Sigmoid colon (tissue), 4 donors: ENCODE measurements at regions not wholly inside any gene's neighbourhood (a gene's known extent, or its start where the extent isn't known, plus 50 kb on each side); places are given as distances from the start of the nearest gene placed in this dataset.

Source experiments
- EP300 ChIP-seq, 4 donors: sonication (generic); formaldehyde crosslinking; IDR thresholded peaks; one replicate each; pipeline ENCODE4 v1.6.1; 2017; ENCODE audit warnings: antibody characterized with exemption in 4 of 4
- POLR2A ChIP-seq, 2 donors: fragments of 450-650 bp; IDR thresholded peaks; one replicate each; pipeline ENCODE4 v1.6.1; 2016; ENCODE audit warnings: antibody characterized with exemption in 2 of 2, mild to moderate bottlenecking in 2 of 2, moderate library complexity in 2 of 2
- POLR2AphosphoS5 ChIP-seq, 4 donors: sonication (generic); formaldehyde crosslinking; IDR thresholded peaks; one replicate each; pipeline ENCODE4 v1.6.1; 2017; ENCODE audit warnings: antibody characterized with exemption in 4 of 4
- TF ChIP-seq, protein P1 (sequence below), 4 experiments: fragments of 450-650 bp in 3 of 4; fragments of 200-600 bp in 1 of 4; IDR thresholded peaks; one replicate each; pipeline ENCODE4 v1.5.1; 2016 to 2019; ENCODE audit warnings: antibody characterized with exemption in 4 of 4, mild to moderate bottlenecking in 3 of 4, moderate library complexity in 2 of 4

DNA sequence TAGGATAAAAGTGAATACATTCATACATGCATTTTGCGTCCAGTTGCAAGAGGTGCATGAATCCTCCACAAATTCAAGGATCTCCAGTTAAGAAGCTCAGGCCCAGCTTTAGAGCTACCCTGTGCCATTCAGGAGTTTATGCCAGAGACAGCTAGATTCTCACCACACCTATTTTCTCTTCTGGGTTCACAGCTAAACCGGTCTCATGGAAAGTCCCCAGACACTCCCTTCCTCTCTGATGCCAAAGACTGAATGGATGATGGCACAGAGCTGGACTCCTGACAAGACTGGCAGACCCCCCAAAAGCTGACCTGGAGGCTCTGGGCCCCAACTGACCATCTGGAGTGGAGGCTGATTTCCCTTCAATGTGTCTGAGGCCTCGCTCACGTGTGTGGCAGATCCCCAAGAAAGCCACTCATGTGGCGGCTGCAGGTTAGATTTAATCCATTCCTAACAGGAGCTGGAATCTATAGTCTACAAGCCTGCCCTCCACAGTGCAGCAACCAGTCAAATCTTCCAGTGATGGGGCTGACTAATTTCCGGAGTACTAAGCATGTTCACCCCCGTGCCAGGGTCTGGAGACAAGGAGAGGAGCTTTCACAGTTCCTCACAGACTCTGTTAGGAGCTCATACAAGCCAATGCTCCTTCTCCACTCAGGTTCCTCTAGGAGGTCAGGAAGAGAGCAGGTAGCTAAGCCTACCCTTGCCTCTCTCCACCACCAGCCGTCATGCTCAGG lies 257.1 kb downstream of the BCL11A start:
- TF ChIP-seq, protein P1, sequence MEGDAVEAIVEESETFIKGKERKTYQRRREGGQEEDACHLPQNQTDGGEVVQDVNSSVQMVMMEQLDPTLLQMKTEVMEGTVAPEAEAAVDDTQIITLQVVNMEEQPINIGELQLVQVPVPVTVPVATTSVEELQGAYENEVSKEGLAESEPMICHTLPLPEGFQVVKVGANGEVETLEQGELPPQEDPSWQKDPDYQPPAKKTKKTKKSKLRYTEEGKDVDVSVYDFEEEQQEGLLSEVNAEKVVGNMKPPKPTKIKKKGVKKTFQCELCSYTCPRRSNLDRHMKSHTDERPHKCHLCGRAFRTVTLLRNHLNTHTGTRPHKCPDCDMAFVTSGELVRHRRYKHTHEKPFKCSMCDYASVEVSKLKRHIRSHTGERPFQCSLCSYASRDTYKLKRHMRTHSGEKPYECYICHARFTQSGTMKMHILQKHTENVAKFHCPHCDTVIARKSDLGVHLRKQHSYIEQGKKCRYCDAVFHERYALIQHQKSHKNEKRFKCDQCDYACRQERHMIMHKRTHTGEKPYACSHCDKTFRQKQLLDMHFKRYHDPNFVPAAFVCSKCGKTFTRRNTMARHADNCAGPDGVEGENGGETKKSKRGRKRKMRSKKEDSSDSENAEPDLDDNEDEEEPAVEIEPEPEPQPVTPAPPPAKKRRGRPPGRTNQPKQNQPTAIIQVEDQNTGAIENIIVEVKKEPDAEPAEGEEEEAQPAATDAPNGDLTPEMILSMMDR (IDR thresholded peaks at IDR 0.05), result no peak
- TF ChIP-seq POLR2AphosphoS5 (IDR thresholded peaks at IDR 0.05) (no peak), EP300 (IDR thresholded peaks at IDR 0.05) (no peak), POLR2A (IDR thresholded peaks at IDR 0.05) (no peak)
